ENCODE measurements at regions not wholly inside any gene's neighbourhood (a gene's known extent, or its start where the extent isn't known, plus 50 kb on each side); places are given as distances from the start of the nearest gene placed in this dataset.

DNA sequence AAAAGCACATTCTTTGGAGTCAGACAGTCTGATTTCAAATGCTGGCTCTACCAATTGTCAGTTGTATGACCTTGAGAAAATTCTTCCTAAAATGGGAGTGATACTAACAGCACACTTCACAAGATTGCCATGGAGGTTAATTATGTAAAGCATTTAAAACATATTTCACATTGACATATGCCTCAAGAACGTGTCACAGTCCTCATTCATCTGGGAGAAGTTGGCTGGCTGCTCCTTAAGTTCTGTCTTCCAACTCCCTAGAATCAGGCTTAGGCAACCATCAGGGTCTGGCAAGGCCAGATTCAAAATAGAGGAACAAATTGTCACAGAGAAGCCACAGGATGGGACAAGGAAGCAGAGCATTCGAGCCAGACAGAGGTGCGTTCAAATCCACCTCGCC is 228.0 kb upstream of the RND3 start:
- TF ChIP-seq POLR2AphosphoS5 (IDR thresholded peaks at IDR 0.05; ENCODE audit: low read depth, low read length) = no peak
- TF ChIP-seq SIN3A (IDR thresholded peaks at IDR 0.05; ENCODE audit: borderline replicate concordance, insufficient read depth, low read length) = no peak

DNA sequence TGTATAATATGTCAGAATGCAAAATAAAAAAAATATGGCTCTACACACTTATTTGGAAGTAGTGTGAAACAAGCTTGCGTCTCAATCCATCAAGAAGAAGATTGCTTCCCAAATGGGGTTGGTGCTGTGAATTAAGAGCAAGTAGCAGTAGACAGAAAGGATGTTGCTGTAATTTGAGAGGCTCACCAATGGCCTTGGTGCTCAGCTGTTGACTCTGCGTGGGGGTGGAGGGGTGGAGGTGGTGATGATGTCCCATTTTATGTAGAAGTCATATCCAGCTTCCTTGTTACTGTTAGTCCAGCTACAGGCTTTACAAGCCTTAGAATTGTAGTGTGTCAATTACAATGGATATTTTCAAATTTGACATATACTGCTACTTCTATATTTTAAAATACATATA is 223.4 kb upstream of the RND3 start:
- TF ChIP-seq TAF1 (IDR thresholded peaks at IDR 0.05; ENCODE audit: borderline replicate concordance, insufficient read depth, low read length) (no peak), FOXP2 (optimal IDR thresholded peaks at IDR 0.05; ENCODE audit: borderline replicate concordance, extremely low read depth, extremely low read length, insufficient read depth) (no peak), SIN3A (IDR thresholded peaks at IDR 0.05; ENCODE audit: borderline replicate concordance, insufficient read depth, low read length) (no peak), POLR2AphosphoS5 (IDR thresholded peaks at IDR 0.05; ENCODE audit: low read depth, low read length) (no peak)
- TF ChIP-seq, protein P1, sequence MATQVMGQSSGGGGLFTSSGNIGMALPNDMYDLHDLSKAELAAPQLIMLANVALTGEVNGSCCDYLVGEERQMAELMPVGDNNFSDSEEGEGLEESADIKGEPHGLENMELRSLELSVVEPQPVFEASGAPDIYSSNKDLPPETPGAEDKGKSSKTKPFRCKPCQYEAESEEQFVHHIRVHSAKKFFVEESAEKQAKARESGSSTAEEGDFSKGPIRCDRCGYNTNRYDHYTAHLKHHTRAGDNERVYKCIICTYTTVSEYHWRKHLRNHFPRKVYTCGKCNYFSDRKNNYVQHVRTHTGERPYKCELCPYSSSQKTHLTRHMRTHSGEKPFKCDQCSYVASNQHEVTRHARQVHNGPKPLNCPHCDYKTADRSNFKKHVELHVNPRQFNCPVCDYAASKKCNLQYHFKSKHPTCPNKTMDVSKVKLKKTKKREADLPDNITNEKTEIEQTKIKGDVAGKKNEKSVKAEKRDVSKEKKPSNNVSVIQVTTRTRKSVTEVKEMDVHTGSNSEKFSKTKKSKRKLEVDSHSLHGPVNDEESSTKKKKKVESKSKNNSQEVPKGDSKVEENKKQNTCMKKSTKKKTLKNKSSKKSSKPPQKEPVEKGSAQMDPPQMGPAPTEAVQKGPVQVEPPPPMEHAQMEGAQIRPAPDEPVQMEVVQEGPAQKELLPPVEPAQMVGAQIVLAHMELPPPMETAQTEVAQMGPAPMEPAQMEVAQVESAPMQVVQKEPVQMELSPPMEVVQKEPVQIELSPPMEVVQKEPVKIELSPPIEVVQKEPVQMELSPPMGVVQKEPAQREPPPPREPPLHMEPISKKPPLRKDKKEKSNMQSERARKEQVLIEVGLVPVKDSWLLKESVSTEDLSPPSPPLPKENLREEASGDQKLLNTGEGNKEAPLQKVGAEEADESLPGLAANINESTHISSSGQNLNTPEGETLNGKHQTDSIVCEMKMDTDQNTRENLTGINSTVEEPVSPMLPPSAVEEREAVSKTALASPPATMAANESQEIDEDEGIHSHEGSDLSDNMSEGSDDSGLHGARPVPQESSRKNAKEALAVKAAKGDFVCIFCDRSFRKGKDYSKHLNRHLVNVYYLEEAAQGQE (IDR thresholded peaks at IDR 0.05; ENCODE audit: insufficient read depth in 1 of 2, low read depth in 2 of 2, low read length in 2 of 2) = no peak

DNA sequence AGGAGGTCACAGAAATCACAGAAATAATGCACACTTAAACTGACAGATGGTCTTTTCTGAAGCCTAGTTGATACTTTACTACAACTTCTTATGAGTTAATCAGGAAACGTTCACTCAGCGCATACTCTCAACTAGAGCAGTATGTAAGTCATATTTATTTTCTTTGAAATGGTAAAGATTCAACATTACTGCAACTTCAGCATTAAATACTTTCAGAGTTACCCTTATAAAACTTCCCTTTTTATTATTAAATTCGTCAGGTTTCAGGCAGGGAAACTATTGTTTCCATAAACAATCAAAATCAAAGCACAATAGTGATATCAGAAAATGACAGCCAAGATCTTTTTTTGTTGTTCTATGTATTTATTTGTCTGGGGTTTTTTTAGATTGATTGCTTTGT is 222.6 kb upstream of the RND3 start:
- no peak for TF ChIP-seq TAF1 (IDR thresholded peaks at IDR 0.05; ENCODE audit: borderline replicate concordance, insufficient read depth, low read length)
- no peak for TF ChIP-seq POLR2AphosphoS5 (IDR thresholded peaks at IDR 0.05; ENCODE audit: low read depth, low read length)
- no peak for TF ChIP-seq SIN3A (IDR thresholded peaks at IDR 0.05; ENCODE audit: borderline replicate concordance, insufficient read depth, low read length)
- no peak for TF ChIP-seq FOXP2 (optimal IDR thresholded peaks at IDR 0.05; ENCODE audit: borderline replicate concordance, extremely low read depth, extremely low read length, insufficient read depth)
- TF ChIP-seq, protein P1 (IDR thresholded peaks at IDR 0.05; ENCODE audit: insufficient read depth in 1 of 2, low read depth in 2 of 2, low read length in 2 of 2) = no peak

DNA sequence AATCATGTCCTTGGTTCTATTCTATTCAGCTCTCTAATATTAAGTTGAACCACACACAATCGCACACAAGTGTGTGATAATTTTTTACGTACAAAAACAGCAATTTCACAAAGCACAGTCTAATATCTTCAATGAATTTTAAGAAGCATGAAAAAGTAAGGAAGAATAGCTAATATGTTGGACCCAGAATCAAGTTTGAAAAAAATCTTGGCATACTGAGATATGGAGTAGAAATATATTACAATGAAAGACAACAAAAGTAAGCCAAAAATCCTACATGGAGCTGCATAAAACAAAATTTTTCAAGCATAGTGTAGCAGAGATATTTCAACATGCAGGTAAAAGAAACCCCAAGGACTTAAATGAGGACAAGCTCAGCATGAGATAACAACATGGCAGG is 219.1 kb upstream of the RND3 start:
- TF ChIP-seq, protein P1 (IDR thresholded peaks at IDR 0.05; ENCODE audit: insufficient read depth in 1 of 2, low read depth in 2 of 2, low read length in 2 of 2) = no peak
- no peak for TF ChIP-seq FOXP2 (optimal IDR thresholded peaks at IDR 0.05; ENCODE audit: borderline replicate concordance, extremely low read depth, extremely low read length, insufficient read depth)
- TF ChIP-seq SIN3A (IDR thresholded peaks at IDR 0.05; ENCODE audit: borderline replicate concordance, insufficient read depth, low read length) = no peak
- TF ChIP-seq TAF1 (IDR thresholded peaks at IDR 0.05; ENCODE audit: borderline replicate concordance, insufficient read depth, low read length) = no peak
- no peak for TF ChIP-seq POLR2AphosphoS5 (IDR thresholded peaks at IDR 0.05; ENCODE audit: low read depth, low read length)

DNA sequence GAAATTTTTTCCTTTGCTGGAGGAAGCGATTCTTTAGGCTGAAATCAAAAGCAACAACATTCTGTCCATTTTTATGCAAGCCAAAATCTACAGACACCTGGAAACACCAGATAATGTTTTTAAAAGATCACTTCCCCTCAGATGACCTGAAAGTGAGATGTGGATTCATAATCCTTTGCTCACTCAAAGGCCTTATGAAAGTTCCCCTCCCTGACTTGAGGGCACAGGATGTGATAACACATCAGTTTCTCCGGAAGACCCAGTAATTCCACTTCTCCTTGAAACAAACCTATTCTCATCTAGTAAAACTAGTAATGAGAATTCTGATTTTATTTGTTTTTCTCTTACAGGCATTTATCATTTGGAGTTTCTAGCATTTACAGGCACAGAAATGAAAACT is 218.3 kb upstream of the RND3 start:
- no peak for TF ChIP-seq POLR2AphosphoS5 (IDR thresholded peaks at IDR 0.05; ENCODE audit: low read depth, low read length)

DNA sequence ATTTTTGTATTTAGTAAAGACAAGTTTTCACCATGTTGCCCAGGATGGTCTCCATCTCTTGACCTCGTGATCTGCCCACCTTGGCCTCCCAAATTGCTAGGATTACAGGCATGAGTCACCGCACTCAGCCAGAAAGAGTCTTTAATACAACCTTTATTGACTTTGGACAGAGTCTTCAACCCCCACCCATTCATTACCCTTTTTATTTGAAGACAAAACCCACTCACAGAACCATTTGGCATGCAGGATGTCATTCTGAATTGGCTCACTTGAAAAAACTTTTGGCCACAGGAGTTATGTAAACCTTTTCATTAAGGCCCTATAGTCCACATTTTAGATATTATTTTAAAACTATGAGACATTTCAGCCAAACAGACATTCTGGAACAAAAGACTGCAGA is 217.9 kb upstream of the RND3 start:
- no peak for TF ChIP-seq SIN3A (IDR thresholded peaks at IDR 0.05; ENCODE audit: borderline replicate concordance, insufficient read depth, low read length)
- TF ChIP-seq POLR2AphosphoS5 (IDR thresholded peaks at IDR 0.05; ENCODE audit: low read depth, low read length) = no peak
- no peak for TF ChIP-seq TAF1 (IDR thresholded peaks at IDR 0.05; ENCODE audit: borderline replicate concordance, insufficient read depth, low read length)
- TF ChIP-seq FOXP2 (optimal IDR thresholded peaks at IDR 0.05; ENCODE audit: borderline replicate concordance, extremely low read depth, extremely low read length, insufficient read depth) = no peak
- TF ChIP-seq, protein P1 (IDR thresholded peaks at IDR 0.05; ENCODE audit: insufficient read depth in 1 of 2, low read depth in 2 of 2, low read length in 2 of 2) = no peak

All from PFSK-1 (cell line).